ENCODE measurements at regions not wholly inside any gene's neighbourhood (a gene's known extent, or its start where the extent isn't known, plus 50 kb on each side); places are given as distances from the start of the nearest gene placed in this dataset.

DNA sequence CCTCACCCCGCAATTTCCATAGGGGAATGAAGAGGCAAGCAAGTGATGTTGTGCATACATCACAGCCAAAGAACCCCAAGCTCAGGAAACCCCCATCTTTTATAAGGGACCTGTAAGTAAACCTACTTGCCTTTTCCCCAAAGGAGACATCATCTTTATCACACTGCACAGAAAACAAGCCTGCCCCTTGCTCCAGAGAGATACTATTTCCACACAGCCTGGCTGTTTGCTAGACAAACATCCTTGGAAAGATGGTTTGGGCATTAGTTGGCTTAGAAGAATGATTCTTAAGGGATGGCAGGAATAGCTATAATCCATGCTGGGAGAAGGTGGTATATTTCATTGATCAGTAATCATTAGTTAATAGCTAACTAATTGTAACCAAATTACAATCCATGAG is 123.7 kb upstream of the SEC61G start:
- H3K27ac ChIP-seq (ENCODE audit: low read length): no peak overlapping the region
- H2AFZ ChIP-seq (ENCODE audit: low read depth, low read length): no peak overlapping the region
- no peak overlapping the region for H3K4me2 ChIP-seq (ENCODE audit: low read length)
- no peak overlapping the region for H3K4me3 ChIP-seq (ENCODE audit: low read length)
- H3K27me3 ChIP-seq (ENCODE audit: insufficient read depth, low read depth, low read length): no peaks in the 10 kb centered on the region
- TF ChIP-seq, protein P1, sequence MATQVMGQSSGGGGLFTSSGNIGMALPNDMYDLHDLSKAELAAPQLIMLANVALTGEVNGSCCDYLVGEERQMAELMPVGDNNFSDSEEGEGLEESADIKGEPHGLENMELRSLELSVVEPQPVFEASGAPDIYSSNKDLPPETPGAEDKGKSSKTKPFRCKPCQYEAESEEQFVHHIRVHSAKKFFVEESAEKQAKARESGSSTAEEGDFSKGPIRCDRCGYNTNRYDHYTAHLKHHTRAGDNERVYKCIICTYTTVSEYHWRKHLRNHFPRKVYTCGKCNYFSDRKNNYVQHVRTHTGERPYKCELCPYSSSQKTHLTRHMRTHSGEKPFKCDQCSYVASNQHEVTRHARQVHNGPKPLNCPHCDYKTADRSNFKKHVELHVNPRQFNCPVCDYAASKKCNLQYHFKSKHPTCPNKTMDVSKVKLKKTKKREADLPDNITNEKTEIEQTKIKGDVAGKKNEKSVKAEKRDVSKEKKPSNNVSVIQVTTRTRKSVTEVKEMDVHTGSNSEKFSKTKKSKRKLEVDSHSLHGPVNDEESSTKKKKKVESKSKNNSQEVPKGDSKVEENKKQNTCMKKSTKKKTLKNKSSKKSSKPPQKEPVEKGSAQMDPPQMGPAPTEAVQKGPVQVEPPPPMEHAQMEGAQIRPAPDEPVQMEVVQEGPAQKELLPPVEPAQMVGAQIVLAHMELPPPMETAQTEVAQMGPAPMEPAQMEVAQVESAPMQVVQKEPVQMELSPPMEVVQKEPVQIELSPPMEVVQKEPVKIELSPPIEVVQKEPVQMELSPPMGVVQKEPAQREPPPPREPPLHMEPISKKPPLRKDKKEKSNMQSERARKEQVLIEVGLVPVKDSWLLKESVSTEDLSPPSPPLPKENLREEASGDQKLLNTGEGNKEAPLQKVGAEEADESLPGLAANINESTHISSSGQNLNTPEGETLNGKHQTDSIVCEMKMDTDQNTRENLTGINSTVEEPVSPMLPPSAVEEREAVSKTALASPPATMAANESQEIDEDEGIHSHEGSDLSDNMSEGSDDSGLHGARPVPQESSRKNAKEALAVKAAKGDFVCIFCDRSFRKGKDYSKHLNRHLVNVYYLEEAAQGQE (IDR thresholded peaks at IDR 0.05; ENCODE audit: borderline replicate concordance): no peak
- no peak for TF ChIP-seq MXI1 (conservative IDR thresholded peaks at IDR 0.05; ENCODE audit: poor library complexity, severe bottlenecking)
- no peak for TF ChIP-seq RAD21 (conservative IDR thresholded peaks at IDR 0.05)
- H3K36me3 ChIP-seq (ENCODE audit: insufficient read depth, low read length): no peaks in the 10 kb centered on the region
- H3F3A ChIP-seq (ENCODE audit: insufficient read depth, low read length, poor library complexity, severe bottlenecking): no peaks in the 10 kb centered on the region
- H3K9me2 ChIP-seq (ENCODE audit: insufficient read depth, low read length): no peaks in the 10 kb centered on the region
- no peak overlapping the region for H3K9ac ChIP-seq (ENCODE audit: low read length)
- H4K20me1 ChIP-seq (ENCODE audit: insufficient read depth): no peaks in the 10 kb centered on the region
- H3K79me2 ChIP-seq (replicated peaks; ENCODE audit: insufficient read depth, low read length): no peaks in the 10 kb centered on the region
- no peaks in the 10 kb centered on the region for H3K9me3 ChIP-seq (ENCODE audit: low read length)

DNA sequence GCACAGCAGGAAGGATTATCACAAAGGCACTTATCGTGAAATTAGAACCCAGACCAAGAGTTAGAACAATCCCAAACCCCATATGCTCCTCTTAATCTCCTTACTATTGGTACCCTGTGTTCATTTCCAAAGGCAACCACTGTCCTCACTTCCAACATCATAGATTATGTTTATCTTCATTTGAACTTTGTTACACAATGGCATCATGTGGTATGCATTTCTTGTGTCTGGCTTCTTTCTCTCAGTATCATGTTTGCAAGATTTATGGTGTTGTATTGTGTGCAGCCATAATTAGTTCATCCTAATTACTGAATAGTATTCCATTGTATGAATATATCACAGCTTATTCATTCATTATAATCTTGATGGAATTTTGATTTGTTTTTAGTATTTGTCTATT is 124.6 kb upstream of the SEC61G start:
- H3F3A ChIP-seq (ENCODE audit: insufficient read depth, low read length, poor library complexity, severe bottlenecking): no peaks in the 10 kb centered on the region
- no peaks in the 10 kb centered on the region for H4K20me1 ChIP-seq (ENCODE audit: insufficient read depth)
- H3K9me2 ChIP-seq (ENCODE audit: insufficient read depth, low read length): no peaks in the 10 kb centered on the region
- no peak overlapping the region for H3K4me3 ChIP-seq (ENCODE audit: low read length)
- no peak overlapping the region for H3K9ac ChIP-seq (ENCODE audit: low read length)
- H3K36me3 ChIP-seq (ENCODE audit: insufficient read depth, low read length): no peaks in the 10 kb centered on the region
- H3K79me2 ChIP-seq (replicated peaks; ENCODE audit: insufficient read depth, low read length): no peaks in the 10 kb centered on the region
- no peaks in the 10 kb centered on the region for H3K9me3 ChIP-seq (ENCODE audit: low read length)
- H3K27ac ChIP-seq (ENCODE audit: low read length): no peak overlapping the region
- no peak overlapping the region for H3K4me2 ChIP-seq (ENCODE audit: low read length)
- H2AFZ ChIP-seq (ENCODE audit: low read depth, low read length): no peak overlapping the region
- TF ChIP-seq TAF1 (IDR thresholded peaks at IDR 0.05; ENCODE audit: low read depth): no peak
- TF ChIP-seq, protein P2, sequence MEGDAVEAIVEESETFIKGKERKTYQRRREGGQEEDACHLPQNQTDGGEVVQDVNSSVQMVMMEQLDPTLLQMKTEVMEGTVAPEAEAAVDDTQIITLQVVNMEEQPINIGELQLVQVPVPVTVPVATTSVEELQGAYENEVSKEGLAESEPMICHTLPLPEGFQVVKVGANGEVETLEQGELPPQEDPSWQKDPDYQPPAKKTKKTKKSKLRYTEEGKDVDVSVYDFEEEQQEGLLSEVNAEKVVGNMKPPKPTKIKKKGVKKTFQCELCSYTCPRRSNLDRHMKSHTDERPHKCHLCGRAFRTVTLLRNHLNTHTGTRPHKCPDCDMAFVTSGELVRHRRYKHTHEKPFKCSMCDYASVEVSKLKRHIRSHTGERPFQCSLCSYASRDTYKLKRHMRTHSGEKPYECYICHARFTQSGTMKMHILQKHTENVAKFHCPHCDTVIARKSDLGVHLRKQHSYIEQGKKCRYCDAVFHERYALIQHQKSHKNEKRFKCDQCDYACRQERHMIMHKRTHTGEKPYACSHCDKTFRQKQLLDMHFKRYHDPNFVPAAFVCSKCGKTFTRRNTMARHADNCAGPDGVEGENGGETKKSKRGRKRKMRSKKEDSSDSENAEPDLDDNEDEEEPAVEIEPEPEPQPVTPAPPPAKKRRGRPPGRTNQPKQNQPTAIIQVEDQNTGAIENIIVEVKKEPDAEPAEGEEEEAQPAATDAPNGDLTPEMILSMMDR (IDR thresholded peaks at IDR 0.05; ENCODE audit: poor library complexity, severe bottlenecking): no peak
- no peak for TF ChIP-seq POLR2AphosphoS5 (IDR thresholded peaks at IDR 0.05)
- TF ChIP-seq RAD21 (conservative IDR thresholded peaks at IDR 0.05): no peak
- TF ChIP-seq, protein P1 (IDR thresholded peaks at IDR 0.05; ENCODE audit: borderline replicate concordance): no peak
- TF ChIP-seq SMC3 (conservative IDR thresholded peaks at IDR 0.05; ENCODE audit: poor library complexity): no peak
- TF ChIP-seq EP300 (conservative IDR thresholded peaks at IDR 0.05; ENCODE audit: poor library complexity, severe bottlenecking): no peak
- no peak for TF ChIP-seq MXI1 (conservative IDR thresholded peaks at IDR 0.05; ENCODE audit: poor library complexity, severe bottlenecking)
- TF ChIP-seq EZH2 (IDR thresholded peaks at IDR 0.05; ENCODE audit: borderline replicate concordance, insufficient read depth, low read length, poor library complexity, severe bottlenecking): no peak
- no peaks in the 10 kb centered on the region for H3K27me3 ChIP-seq (ENCODE audit: insufficient read depth, low read depth, low read length)
